HG02870 (cell line): ENCODE measurements at regions not wholly inside any gene's neighbourhood (a gene's known extent, or its start where the extent isn't known, plus 50 kb on each side); places are given as distances from the start of the nearest gene placed in this dataset.
"Not testable (repeated sequence)": the region's sequence is repeated elsewhere in the genome, so short reads cannot be mapped to it uniquely, and the experiment has no call there.

Experiments
- ATAC-seq: cut with Tn5 transposase; IDR thresholded peaks from one replicate; pipeline ENCODE4 v1.9.1; 2021; ENCODE audit warnings: mild to moderate bottlenecking, moderate library complexity; ENCODE audit not compliant: unreplicated experiment

GRCh38 chr1:166488327-166488726 lies 321.5 kb upstream of the FAM78B start:
- no peak for ATAC-seq

DNA sequence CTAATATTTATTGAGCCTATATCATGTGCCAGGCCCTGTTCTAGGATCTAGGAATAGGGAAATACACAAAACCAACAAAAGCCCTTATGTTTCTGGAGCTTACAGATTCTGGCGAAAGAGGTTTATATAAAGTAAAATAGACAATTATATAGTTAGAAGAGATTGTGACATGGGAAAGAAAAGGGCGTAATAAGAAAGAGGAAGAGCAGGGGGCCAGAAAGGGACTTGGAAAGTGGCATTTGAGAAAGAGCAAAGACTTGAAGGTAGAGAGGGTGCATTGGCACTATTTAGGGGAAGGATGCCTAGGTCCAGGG lies 322.5 kb upstream of the FAM78B start:
- ATAC-seq = no peak

DNA sequence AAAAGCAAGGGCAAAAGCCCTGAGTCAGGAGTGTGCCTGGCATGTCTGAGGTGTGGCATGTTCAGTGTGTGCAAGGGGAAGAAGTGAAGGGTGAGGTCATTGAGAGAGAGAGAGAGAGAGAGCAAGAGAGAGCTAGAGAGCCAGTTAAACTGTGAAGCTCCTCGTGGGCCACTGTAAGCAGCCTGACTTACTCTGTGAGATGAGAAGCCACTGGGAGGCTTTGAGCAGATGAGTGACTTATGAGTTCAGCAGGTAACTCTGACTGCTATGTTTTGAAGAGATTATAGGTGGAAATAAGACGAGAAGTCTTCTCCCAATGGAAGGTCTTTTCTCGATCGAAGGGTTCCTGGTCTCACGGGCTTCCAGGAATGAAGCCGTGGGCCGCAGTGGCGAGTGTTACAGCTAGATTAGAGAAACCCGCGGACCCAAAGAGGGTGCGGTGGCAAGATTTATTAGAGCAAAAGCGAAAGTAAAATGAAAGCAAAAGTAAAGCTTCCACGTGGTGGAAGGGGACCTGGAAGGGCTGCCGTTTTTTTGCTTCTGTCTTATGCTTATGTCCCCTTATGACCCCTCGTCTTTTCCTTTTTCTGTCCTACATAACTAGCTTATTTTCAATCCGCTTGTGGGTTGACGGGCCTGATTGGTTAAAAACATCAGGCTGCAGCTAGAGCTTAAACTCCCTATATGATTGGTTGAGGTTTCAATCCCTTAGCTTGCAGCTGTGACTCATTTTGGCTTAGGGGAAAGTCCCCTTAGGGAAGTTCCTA lies 323.1 kb upstream of the FAM78B start:
- peak; percentile 75 for ATAC-seq

GRCh38 chr1:166490437-166490991 lies 323.7 kb upstream of the FAM78B start:
- ATAC-seq = no peak

GRCh38 chr1:166493765-166494164 lies 327.0 kb upstream of the FAM78B start:
- not testable (repeated sequence) for ATAC-seq

DNA sequence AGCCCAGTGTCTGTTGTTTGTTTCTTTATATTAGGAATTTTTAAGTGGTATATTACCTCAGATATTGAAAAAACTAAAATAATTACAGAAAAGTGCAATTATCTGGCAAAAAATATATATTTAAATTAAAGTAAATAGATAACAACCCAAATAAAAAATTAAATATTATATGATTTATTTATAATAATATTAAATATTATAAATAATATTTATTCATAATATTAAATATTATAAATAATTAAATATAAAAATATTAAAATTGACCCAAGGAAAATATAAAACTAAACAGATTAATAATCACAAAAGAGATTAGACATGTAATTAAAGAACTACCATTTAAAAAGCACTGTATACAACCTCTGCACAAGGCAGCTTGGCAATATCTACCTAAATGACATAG lies 331.9 kb upstream of the POGK start:
- no peak for ATAC-seq

GRCh38 chr1:166511761-166512160 lies 327.5 kb upstream of the POGK start:
- no peak for ATAC-seq

DNA sequence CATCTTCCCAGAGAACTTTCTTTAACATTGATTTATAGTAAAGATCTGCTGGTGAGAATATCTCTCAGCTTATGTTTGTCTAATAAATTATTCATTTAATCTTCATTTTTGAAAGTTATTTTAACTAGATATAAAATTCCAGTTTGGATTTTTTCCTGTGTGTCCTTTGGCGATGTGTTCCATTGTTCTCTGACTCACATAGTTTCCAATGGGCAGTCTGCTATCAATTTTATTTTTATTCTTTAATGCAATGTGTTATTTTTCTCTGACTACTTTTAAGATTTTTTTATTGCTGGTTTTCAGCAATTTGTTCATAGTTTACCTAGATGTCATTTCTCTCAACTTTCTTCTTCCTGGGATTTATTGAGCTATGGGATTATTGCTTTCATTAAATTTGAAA lies 325.2 kb upstream of the POGK start:
- no peak for ATAC-seq

DNA sequence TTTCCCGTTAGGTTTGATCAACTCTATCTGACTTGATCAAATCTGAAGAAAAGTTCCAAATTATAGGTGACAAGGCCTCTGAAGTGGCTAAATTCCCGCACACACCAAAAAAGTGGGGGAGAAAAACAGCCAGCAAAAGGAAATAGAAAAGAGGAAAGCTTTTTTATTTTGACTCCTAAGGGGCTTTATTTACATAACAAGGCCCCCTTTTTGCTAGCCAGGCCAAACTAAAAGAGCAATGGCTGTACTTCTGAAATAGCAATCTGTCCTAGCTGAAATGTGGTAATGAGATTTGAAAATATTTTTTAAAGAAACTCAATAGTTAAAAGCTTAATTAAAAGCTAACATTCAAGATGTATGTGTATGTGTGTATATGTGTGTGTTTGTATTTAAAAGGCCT lies 311.5 kb upstream of the POGK start:
- no peak for ATAC-seq

DNA sequence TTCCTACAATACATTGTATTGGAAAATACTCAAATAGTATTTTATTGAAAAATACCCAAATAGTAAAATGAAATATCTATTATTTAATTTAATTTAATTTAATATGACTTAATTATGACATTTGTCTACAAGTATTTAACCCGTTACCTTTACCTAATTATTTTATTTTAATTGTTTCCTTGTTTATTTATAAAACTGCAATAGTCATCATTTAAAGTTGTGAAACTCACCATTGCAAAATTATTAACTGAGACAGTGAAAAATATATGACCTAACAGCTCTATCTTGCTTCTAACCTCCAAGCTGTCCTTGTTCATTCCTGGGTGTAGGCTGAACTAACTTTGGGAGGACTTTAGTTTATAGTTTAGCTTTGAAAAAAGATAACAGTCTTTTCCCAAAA lies 300.6 kb upstream of the POGK start:
- ATAC-seq = no peak

GRCh38 chr1:166544036-166544435 lies 295.2 kb upstream of the POGK start:
- ATAC-seq = no peak

GRCh38 chr1:166544561-166544960 lies 294.7 kb upstream of the POGK start:
- ATAC-seq = no peak

- ATAC-seq = no peak
Measured at GRCh38 chr1:166552706-166553105, 286.6 kb upstream of the POGK start.

GRCh38 chr1:166570954-166571353 lies 268.3 kb upstream of the POGK start:
- no peak for ATAC-seq

DNA sequence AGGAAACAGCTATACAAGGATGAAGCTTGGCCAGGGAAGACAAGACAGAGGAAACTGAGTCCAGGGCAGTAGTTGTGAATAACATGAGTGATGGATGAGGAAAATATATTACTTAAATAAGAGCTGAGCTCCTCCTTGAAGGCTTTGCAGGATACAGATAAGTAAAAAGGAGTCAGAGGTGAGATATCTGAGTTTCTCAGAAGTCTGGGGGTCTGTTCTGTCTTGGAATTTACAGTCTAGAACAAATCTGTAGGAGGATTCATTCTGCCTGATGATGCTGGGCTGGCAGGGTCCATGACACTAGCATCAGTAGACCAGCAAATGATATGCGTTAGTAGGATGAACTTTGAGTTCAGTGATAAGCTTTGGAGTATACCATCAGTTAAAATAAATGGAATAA lies 266.1 kb upstream of the POGK start:
- ATAC-seq = no peak

GRCh38 chr1:166579557-166580501 lies 259.4 kb upstream of the POGK start:
- no peak for ATAC-seq

DNA sequence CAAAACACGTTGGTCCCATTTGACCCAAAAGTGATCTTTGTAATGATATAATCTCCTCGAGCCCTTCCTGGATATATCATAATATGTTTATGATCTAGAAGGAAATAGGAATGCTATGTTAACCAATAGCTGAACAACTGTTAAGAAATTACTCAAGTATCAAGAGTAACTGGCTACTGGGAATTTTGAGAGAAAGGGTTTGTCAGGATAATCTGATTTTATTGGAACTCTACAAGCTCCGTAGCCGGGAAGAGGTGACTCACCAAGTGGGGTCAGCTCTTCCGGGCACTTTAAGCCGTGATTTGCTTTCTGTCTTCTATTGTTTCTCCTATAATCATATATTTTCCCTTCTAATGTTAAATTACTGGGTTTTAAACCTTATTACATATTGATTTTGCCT lies 250.5 kb upstream of the POGK start:
- ATAC-seq = no peak

DNA sequence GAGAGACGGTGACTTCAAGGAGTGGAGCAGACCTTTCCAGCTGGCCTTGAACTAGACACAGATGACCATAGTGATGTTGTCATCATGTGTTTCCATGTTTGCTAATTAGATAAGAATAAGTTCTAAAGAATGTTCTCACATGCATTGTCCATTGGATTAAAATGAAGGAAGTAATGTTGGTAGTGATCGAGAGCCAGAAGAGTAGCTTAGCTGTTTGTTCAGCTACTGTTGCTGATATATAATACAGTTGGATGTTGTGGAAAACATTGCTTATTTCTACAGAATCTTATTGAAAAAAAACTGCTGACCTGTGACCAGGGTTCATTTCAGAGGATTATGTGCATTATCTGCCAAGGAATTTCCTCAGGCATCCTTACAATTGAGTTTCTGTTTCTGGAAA lies 249.1 kb upstream of the POGK start:
- ATAC-seq = no peak

DNA sequence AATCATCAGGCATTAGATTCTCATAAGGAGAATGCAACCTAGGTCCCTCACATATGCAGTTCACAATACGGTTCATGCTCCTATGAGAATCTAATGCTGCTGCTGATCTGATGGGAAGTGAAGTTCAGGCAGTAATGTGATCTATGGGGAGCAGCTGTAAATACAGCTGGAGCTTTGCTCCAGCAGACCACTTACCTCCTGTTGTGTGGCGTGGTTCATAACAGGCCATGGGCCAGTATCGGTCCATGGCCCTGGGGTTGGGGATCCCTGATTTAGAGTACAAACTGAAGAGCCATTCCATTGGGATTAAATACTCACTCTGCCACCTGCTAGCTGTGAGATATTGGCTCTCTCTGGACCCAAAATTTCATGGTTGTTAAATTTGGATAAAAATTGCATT lies 244.6 kb upstream of the POGK start:
- ATAC-seq = no peak

DNA sequence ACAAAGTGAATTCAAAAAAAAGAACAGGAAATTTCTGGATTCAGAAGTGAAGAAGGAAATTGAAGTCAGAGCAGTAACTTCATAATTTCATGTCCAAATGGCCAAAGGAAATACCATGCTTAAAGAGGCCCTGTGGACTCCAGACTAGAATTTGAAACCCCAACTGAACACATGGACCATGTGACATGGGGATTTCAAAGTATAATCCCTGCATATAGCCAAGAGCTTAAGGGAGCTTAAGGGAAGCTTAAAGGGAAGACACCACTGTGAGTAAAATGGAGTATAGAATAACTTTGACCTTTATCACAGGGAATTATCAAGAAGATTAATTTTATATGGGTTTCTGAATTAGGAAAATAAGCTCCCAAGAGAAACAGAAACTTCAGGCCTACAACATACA lies 241.8 kb upstream of the POGK start:
- no peak for ATAC-seq

DNA sequence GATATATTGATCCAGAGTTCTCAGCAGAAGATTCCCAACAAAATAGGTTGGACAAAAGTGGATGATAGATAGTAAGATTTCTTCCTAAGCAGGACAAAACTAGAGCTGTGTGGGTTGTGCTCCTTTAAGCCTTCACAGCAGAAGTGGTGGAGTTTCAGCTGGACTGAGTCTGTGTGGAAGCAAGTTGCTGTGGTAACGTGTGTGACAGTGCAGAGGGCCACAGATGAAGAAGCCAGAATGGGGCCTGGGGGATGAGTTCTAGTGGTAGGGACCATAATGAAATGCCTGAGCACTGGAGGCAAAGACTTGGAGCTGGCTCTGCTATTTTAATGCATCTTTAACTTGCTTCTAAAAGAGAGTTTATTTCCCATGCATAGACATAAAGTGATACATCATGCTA lies 238.7 kb upstream of the POGK start:
- ATAC-seq = no peak

- no peak for ATAC-seq
Measured at GRCh38 chr1:166601650-166602278, 237.5 kb upstream of the POGK start.
